HCT116 (cell line): ENCODE measurements at regions not wholly inside any gene's neighbourhood (a gene's known extent, or its start where the extent isn't known, plus 50 kb on each side); places are given as distances from the start of the nearest gene placed in this dataset.
A peak's percentile ranks its signal among the peaks of the same experiment; 100 is the strongest.

Source experiments
- ATAC-seq: fragments of 200-7000 bp; cut with Tn5 transposase; 2 replicates; pipeline ENCODE4 v1.9.1; 2020; ENCODE audit warnings: mild to moderate bottlenecking, moderate library complexity
- BruUV-seq: library from RNA; stranded (reverse); fragments of 400-500 nt; replicated peaks from 2 replicates; lab custom pipeline; 2021; lab: Mats Ljungman, UMichigan
- CTCF ChIA-PET: fragments of 300-600 bp; sonication (Branson Sonifier 250); formaldehyde crosslinking; loops from one replicate; lab custom pipeline; 2021; ENCODE audit warnings: antibody characterized with exemption; lab: Charles Lee
- POLR2A ChIA-PET: fragments of 300-600, 350-600 bp; sonication (Branson Sonifier 250); formaldehyde crosslinking; loops from one replicate; lab custom pipeline; 2021; ENCODE audit warnings: antibody characterized with exemption; lab: Charles Lee
- RAD21 ChIA-PET, 2 experiments: fragments of 300-600 bp; sonication (Branson Sonifier 250); formaldehyde crosslinking; loops; one replicate each; lab custom pipeline; 2023; ENCODE audit warnings: low total read pairs in 2 of 2; ENCODE audit not compliant: uncharacterized antibody in 2 of 2, unreplicated experiment in 2 of 2, low non-redundant PET in 1 of 2; lab: Charles Lee
- DNase-seq: peaks from one replicate; pipeline ENCODE4 v3.0.0-alpha.2; 2010; ENCODE audit warnings: low read depth, low spot score
- H2AFZ ChIP-seq: fragments of 200-600 bp; shearing (Covaris generic), sonication (generic); 2 replicates; pipeline ENCODE4 v1.6.1; 2017; ENCODE audit warnings: low read depth, mixed run types, mixed read lengths, antibody characterized with exemption, low read length; ENCODE audit not compliant: poor library complexity, severe bottlenecking
- H3K27ac ChIP-seq: 2 replicates; pipeline ENCODE4 v1.5.1; 2012; ENCODE audit warnings: low read depth, low read length
- H3K27me3 ChIP-seq: fragments of 200-600 bp; sonication (generic); 2 replicates; pipeline ENCODE4 v1.6.1; 2016; ENCODE audit warnings: mixed run types, low read length, mixed read lengths; ENCODE audit not compliant: insufficient read depth
- H3K36me3 ChIP-seq, 2 experiments: fragments of 200-500 bp in 1 of 2; fragments of 200-600 bp in 1 of 2; sonication (Bioruptor generic) in 1 of 2; sonication (generic) in 1 of 2; 2 replicates each; pipeline versions ENCODE4 v1.5.1 to v1.6.1; 2014 to 2016; ENCODE audit warnings: low read length in 2 of 2, inconsistent platforms in 1 of 2, mixed read lengths in 1 of 2, mixed run types in 1 of 2; ENCODE audit not compliant: insufficient read depth in 2 of 2, control insufficient read depth in 1 of 2
- H3K4me1 ChIP-seq, 2 experiments: fragments of 200-600 bp in 1 of 2; sonication (generic) in 1 of 2; 2 replicates each; pipeline versions ENCODE4 v1.5.1 to v1.6.1; 2012 to 2017; ENCODE audit warnings: low read length in 2 of 2, inconsistent platforms in 1 of 2, mild to moderate bottlenecking in 1 of 2, mixed read lengths in 1 of 2, mixed run types in 1 of 2, moderate library complexity in 1 of 2; ENCODE audit not compliant: insufficient read depth in 2 of 2, control insufficient read depth in 1 of 2
- H3K4me2 ChIP-seq: fragments of 200-600 bp; sonication (generic); 2 replicates; pipeline ENCODE4 v1.6.1; 2017; ENCODE audit warnings: mixed run types, low read length, mixed read lengths
- H3K4me3 ChIP-seq, 2 experiments: fragments of 200-600 bp in 1 of 2; sonication (generic) in 1 of 2; replicated peaks in 1 of 2; 2 replicates each; pipeline ENCODE4 v1.5.1; 2011 to 2016; ENCODE audit warnings: low read length in 2 of 2, control low read depth in 1 of 2, low read depth in 1 of 2, mild to moderate bottlenecking in 1 of 2, mixed read lengths in 1 of 2, mixed run types in 1 of 2
- H3K79me2 ChIP-seq: fragments of 200-600 bp; sonication (generic); 2 replicates; pipeline ENCODE4 v1.6.1; 2017; ENCODE audit warnings: mild to moderate bottlenecking, mixed run types, low read length, moderate library complexity, mixed read lengths; ENCODE audit not compliant: insufficient read depth
- H3K9ac ChIP-seq: fragments of 200-600 bp; sonication (generic); 2 replicates; pipeline ENCODE4 v1.6.1; 2016; ENCODE audit warnings: low read length, mixed read lengths
- H3K9me2 ChIP-seq: fragments of 200-600 bp; sonication (generic), shearing (Covaris generic); 2 replicates; pipeline ENCODE4 v1.6.1; 2017; ENCODE audit warnings: mixed run types, mild to moderate bottlenecking, moderate library complexity; ENCODE audit not compliant: insufficient read depth
- H3K9me3 ChIP-seq, 2 experiments: fragments of 200-500 bp in 1 of 2; fragments of 200-600 bp in 1 of 2; sonication (Bioruptor generic) in 1 of 2; sonication (generic) in 1 of 2; 2 replicates each; pipeline ENCODE4 v1.6.1; 2014 to 2017; ENCODE audit warnings: low read length in 2 of 2, mixed read lengths in 2 of 2, inconsistent platforms in 1 of 2, low read depth in 1 of 2, mild to moderate bottlenecking in 1 of 2, mixed run types in 1 of 2, moderate library complexity in 1 of 2; ENCODE audit not compliant: control insufficient read depth in 1 of 2, insufficient read depth in 1 of 2
- H4K20me1 ChIP-seq: fragments of 200-600 bp; sonication (generic), shearing (Covaris generic); 2 replicates; pipeline ENCODE4 v1.6.1; 2017; ENCODE audit warnings: mixed run types, mild to moderate bottlenecking, moderate library complexity; ENCODE audit not compliant: insufficient read depth
- EZH2 ChIP-seq: fragments of 200-600 bp; sonication (generic); IDR thresholded peaks from 2 replicates; pipeline ENCODE4 v1.6.1; 2017; ENCODE audit warnings: antibody characterized with exemption, mixed run types
- JUND ChIP-seq: IDR thresholded peaks from 2 replicates; pipeline ENCODE4 v1.6.1; 2012
- RAD21 ChIP-seq: IDR thresholded peaks from 2 replicates; pipeline ENCODE4 v1.6.1; 2012; ENCODE audit warnings: low read depth, mild to moderate bottlenecking
- YY1 ChIP-seq: IDR thresholded peaks from 2 replicates; pipeline ENCODE4 v1.6.1; 2011; ENCODE audit warnings: low read length, low read depth, moderate library complexity, mild to moderate bottlenecking; ENCODE audit not compliant: insufficient replicate concordance; ENCODE audit errors: extremely low read depth
- intact Hi-C: fragments of 100-400 bp; cut with micrococcal nuclease; formaldehyde crosslinking; loops from 2 replicates; pipeline ENCODE4 v1.10.0; 2022
- TF ChIP-seq, protein P1 (sequence below), 3 experiments: fragments of 200-600 bp in 1 of 3; sonication (generic) in 1 of 3; IDR thresholded peaks in 2 of 3; conservative IDR thresholded peaks in 1 of 3; 2 replicates each; pipeline ENCODE4 v1.5.1; 2012 to 2017; ENCODE audit warnings: low read depth in 2 of 3, low read length in 2 of 3, antibody characterized with exemption in 1 of 3, borderline replicate concordance in 1 of 3, control low read depth in 1 of 3, mild to moderate bottlenecking in 1 of 3, mixed read lengths in 1 of 3, mixed run types in 1 of 3, moderate library complexity in 1 of 3; ENCODE audit not compliant: insufficient read depth in 1 of 3

DNA sequence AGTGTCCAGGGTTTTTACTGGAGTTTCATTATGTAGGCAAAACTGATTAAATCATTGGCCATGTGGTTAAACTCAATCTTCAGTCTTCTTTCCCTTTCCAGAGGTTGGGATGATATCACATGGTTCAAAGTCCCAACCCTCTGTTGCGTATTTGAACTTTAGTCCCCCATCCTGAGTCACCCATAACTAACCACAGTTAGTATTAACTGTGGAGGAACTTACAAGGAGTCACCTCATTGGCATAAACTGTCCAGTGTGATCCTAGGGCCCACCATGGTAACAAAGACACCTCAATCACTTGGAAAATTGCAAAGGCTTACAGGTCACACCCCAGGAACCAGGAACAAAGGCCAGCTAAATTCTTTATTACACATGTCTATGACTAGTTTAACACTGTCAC is 188.5 kb downstream of the COX7C start:
- no peak for ATAC-seq
- no peaks in the 10 kb centered on the region for H3K4me1 ChIP-seq

GRCh38 chr5:86807046-86808031 is 189.6 kb downstream of the COX7C start:
- Histone ChIP-seq H3K79me2 (no peaks in the 10 kb centered on the region), H3K4me3 (no peak overlapping the region), H3K4me2 (no peak overlapping the region), H3K27me3 (no peaks in the 10 kb centered on the region), H3K9ac (no peak overlapping the region), H3K9me2 (no peaks in the 10 kb centered on the region), H4K20me1 (no peaks in the 10 kb centered on the region), H2AFZ (no peak overlapping the region), H3K9me3 (peaks cover 0 to 4% of the 10 kb centered on the region in 2 experiments; a peak in 1 of 4 replicates), H3K27ac (no peak overlapping the region), H3K36me3 (no peaks in the 10 kb centered on the region), H3K4me1 (no peaks in the 10 kb centered on the region)
- ChIA-PET CTCF (no interaction called here), POLR2A (no interaction called here), RAD21 (no interaction called here)
- TF ChIP-seq JUND: no peak
- peak; percentile 39 for TF ChIP-seq RAD21
- no peak for TF ChIP-seq YY1
- TF ChIP-seq, protein P1, sequence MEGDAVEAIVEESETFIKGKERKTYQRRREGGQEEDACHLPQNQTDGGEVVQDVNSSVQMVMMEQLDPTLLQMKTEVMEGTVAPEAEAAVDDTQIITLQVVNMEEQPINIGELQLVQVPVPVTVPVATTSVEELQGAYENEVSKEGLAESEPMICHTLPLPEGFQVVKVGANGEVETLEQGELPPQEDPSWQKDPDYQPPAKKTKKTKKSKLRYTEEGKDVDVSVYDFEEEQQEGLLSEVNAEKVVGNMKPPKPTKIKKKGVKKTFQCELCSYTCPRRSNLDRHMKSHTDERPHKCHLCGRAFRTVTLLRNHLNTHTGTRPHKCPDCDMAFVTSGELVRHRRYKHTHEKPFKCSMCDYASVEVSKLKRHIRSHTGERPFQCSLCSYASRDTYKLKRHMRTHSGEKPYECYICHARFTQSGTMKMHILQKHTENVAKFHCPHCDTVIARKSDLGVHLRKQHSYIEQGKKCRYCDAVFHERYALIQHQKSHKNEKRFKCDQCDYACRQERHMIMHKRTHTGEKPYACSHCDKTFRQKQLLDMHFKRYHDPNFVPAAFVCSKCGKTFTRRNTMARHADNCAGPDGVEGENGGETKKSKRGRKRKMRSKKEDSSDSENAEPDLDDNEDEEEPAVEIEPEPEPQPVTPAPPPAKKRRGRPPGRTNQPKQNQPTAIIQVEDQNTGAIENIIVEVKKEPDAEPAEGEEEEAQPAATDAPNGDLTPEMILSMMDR (IDR thresholded peaks at IDR 0.05 in 2 of 3, conservative IDR thresholded peaks at IDR 0.05 in 1 of 3; ENCODE audit: borderline replicate concordance in 1 of 3, insufficient read depth in 1 of 3, low read depth in 2 of 3, low read length in 2 of 3): peak in 1 of 3 experiments; percentile 12; a peak in 1 of 6 replicates
- no TSS peak for BruUV-seq
- ATAC-seq (no peak), DNase-seq (no peak)
- intact Hi-C loops: no loop called here

More for the DNA sequence above, 188.5 kb downstream of the COX7C start:
- no TSS peak for BruUV-seq
- CTCF ChIA-PET: no interaction called here
- Histone ChIP-seq H3K27me3 (no peaks in the 10 kb centered on the region), H3K9me3 (peaks cover 0 to 4% of the 10 kb centered on the region in 2 experiments; a peak in 1 of 4 replicates), H3K36me3 (no peaks in the 10 kb centered on the region), H2AFZ (no peak overlapping the region), H3K9ac (no peak overlapping the region), H3K4me2 (no peak overlapping the region), H3K9me2 (no peaks in the 10 kb centered on the region), H3K27ac (no peak overlapping the region), H3K79me2 (no peaks in the 10 kb centered on the region), H3K4me3 (no peak overlapping the region), H4K20me1 (no peaks in the 10 kb centered on the region)
- TF ChIP-seq EZH2: no peak
- TF ChIP-seq RAD21: no peak
- RAD21 ChIA-PET: no interaction called here
- intact Hi-C loops: no loop called here
- DNase-seq: no peak
- POLR2A ChIA-PET: no interaction called here
